ENCODE measurements at regions not wholly inside any gene's neighbourhood (a gene's known extent, or its start where the extent isn't known, plus 50 kb on each side); places are given as distances from the start of the nearest gene placed in this dataset.

DNA sequence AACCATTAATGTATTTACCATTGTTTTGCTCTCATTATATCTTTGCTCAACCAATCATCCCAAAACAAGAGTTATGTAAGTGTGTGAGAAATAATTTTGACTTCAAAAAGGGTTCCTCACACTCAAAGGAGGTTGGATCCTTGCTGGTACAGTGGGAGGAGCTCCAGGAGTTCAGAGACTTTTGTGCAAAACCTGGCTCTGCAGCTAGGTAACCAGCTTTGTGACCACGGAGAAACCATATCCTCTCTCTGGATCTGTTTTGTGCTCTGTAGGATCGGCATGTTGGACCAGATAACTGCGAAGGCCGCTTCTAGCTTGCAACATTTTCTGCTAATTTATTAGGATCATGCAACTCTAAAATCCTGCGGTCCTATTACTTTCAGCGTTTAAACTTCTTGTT lies 128.6 kb upstream of the LIPC start:
- 91 to 94% methylated on average over 6 of the region's 6 CpGs for WGBS, 2 donors
- intact Hi-C loops (cut with DNase I; ENCODE audit: low total_unique reads) = no loop called here
- no peak for DNase-seq (ENCODE audit: low spot score in 2 of 2)
- no peak for TF ChIP-seq POLR2A (IDR thresholded peaks at IDR 0.05)
- TF ChIP-seq, protein P1, sequence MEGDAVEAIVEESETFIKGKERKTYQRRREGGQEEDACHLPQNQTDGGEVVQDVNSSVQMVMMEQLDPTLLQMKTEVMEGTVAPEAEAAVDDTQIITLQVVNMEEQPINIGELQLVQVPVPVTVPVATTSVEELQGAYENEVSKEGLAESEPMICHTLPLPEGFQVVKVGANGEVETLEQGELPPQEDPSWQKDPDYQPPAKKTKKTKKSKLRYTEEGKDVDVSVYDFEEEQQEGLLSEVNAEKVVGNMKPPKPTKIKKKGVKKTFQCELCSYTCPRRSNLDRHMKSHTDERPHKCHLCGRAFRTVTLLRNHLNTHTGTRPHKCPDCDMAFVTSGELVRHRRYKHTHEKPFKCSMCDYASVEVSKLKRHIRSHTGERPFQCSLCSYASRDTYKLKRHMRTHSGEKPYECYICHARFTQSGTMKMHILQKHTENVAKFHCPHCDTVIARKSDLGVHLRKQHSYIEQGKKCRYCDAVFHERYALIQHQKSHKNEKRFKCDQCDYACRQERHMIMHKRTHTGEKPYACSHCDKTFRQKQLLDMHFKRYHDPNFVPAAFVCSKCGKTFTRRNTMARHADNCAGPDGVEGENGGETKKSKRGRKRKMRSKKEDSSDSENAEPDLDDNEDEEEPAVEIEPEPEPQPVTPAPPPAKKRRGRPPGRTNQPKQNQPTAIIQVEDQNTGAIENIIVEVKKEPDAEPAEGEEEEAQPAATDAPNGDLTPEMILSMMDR (IDR thresholded peaks at IDR 0.05) = no peak
- no peak overlapping the region for H3K4me3 ChIP-seq (ENCODE audit: low read depth, poor library complexity, severe bottlenecking)

GRCh38 chr15:58306591-58307312 lies 125.0 kb upstream of the LIPC start:
- intact Hi-C loops (cut with DNase I; ENCODE audit: low total_unique reads) = no loop called here
- 84 to 86% methylated on average over 4 of the region's 4 CpGs for WGBS, 2 donors
- no peak overlapping the region for H3K4me3 ChIP-seq (ENCODE audit: low read depth, poor library complexity, severe bottlenecking)
- DNase-seq (ENCODE audit: low spot score in 2 of 2) = no peak
- TF ChIP-seq POLR2A (IDR thresholded peaks at IDR 0.05) = no peak
- TF ChIP-seq, protein P1 (IDR thresholded peaks at IDR 0.05) = no peak

DNA sequence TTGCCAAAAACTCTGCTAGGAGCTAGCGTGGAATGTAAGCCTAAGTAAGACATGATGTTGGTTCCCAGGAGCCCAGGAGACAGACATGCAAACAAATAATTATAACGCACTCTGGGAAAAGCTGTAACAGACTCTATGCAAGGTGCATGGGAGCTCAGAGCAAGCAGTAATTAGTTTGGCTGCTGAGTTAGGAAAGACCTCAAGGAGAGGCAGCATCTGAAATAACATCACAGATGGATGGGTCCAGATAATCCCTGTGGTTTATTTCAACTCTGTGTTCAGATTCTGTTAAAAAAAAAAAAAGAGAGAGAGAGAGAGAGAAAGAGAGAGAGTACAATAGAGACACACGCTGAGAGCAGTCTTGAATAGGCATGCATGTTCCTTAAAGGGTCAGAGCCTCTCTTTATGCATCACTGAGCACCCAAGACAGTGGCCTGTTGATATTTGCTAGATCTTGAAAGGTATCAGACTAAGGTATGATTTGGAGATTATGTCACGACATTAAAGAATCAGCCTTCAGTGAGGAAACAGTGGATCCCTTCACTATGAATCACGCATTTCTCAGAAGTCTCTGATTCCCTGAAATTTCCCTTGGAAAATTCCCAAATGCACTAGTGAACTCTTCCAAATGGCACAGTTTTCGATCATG lies 124.4 kb upstream of the LIPC start:
- TF ChIP-seq, protein P1 (IDR thresholded peaks at IDR 0.05) = no peak
- no peak for TF ChIP-seq POLR2A (IDR thresholded peaks at IDR 0.05)
- intact Hi-C loops (cut with DNase I; ENCODE audit: low total_unique reads) = no loop called here
- no peak for DNase-seq (ENCODE audit: low spot score in 2 of 2)
- no peak overlapping the region for H3K4me3 ChIP-seq (ENCODE audit: low read depth, poor library complexity, severe bottlenecking)
- WGBS, 2 donors = 52 to 59% methylated on average over 6 of the region's 6 CpGs

GRCh38 chr15:58308742-58309355 lies 122.9 kb upstream of the LIPC start:
- intact Hi-C loops (cut with DNase I; ENCODE audit: low total_unique reads) = no loop called here
- DNase-seq (ENCODE audit: low spot score in 2 of 2) = no peak
- H3K4me3 ChIP-seq (ENCODE audit: low read depth, poor library complexity, severe bottlenecking) = no peak overlapping the region
- 91 to 97% methylated on average over 10 of the region's 10 CpGs for WGBS, 2 donors
- TF ChIP-seq, protein P1 (IDR thresholded peaks at IDR 0.05) = no peak
- TF ChIP-seq POLR2A (IDR thresholded peaks at IDR 0.05) = no peak

GRCh38 chr15:58309963-58310928 lies 121.5 kb upstream of the LIPC start:
- DNase-seq (ENCODE audit: low spot score in 2 of 2) = no peak
- no peak overlapping the region for H3K4me3 ChIP-seq (ENCODE audit: low read depth, poor library complexity, severe bottlenecking)
- 70 to 75% methylated on average over 19 to 20 of the region's 20 CpGs for WGBS, 2 donors
- TF ChIP-seq, protein P1 (IDR thresholded peaks at IDR 0.05) = no peak
- no peak for TF ChIP-seq POLR2A (IDR thresholded peaks at IDR 0.05)
- intact Hi-C loops (cut with DNase I; ENCODE audit: low total_unique reads) = no loop called here
